GM19043 (cell line): ENCODE measurements at regions not wholly inside any gene's neighbourhood (a gene's known extent, or its start where the extent isn't known, plus 50 kb on each side); places are given as distances from the start of the nearest gene placed in this dataset.
"Not testable (repeated sequence)": the region's sequence is repeated elsewhere in the genome, so short reads cannot be mapped to it uniquely, and the experiment has no call there.

Experiments
- ATAC-seq: cut with Tn5 transposase; IDR thresholded peaks from one replicate; pipeline ENCODE4 v1.9.1; 2021; ENCODE audit warnings: low read depth; ENCODE audit not compliant: unreplicated experiment

DNA sequence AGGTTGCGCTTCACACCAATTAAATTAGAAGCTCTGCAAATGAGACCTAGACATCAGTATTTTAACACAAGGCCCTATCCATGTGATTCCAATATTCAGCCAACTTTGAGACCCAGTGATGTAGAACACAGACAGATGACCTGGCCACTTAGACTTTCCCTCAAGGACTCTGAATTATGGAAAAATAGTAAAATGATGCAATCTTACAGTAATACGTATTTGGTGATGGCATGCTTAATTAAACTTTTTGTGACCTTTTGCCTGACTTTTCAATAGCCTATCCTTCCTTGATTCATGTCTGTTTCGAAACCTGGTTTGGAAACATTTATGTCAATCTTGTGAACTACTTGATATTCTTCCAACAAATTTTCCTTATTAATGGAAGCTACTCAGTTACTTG lies 521.2 kb downstream of the KCNA4 start:
- no peak for ATAC-seq

DNA sequence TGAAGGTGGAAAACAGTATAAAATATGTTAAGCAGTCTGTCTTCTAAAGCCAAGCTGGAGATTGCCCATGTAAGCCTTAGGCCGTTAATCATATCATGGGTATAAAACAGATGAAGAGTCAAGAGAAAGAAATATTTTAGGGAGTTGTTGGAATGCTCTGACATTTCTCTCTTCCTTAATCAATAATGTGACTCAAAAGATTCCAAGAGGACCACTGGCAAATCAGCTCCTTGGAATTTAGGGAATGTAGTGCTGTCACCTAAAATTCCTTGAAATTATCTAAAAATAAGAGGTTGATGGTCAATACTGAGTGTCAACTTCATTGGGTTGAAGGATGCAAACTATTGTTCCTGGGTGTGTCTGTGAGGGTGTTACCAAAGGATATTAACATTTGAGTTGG lies 525.9 kb downstream of the KCNA4 start:
- no peak for ATAC-seq

DNA sequence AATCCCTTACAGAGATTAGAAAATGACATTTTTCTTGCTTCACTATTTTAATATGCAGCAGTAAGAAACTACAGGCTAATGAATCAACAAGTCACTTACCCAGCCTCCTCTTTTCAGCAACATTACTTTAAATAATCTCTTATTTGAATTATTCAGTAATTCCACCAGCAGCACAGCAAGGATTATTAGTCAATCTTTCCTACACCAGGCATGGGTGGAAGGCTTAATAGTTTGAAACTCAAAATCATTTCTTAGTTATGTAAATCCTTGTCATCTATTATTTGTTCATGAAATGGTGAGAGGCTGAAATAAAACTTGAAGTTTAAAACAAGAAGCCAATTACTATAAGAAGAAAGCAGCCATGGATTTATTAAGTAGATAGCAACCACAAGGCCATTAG lies 530.5 kb downstream of the KCNA4 start:
- ATAC-seq = no peak

DNA sequence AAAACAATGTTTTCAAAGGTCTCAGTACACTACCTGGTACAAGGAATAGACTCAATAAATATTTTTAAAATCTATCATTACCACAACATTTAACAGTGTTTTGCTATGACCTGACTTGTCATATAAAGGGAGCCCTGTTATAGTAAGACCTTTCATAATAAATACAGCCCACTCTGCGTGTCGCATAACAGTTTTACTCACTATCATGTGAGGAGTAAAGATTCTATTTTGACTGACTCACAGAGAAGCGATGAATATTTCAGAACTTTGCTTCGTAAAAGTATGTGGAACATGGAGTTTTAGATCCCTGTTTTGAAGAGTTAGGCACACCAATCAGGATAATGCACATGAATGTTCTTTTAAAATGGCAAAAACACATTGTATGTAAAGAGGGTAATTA lies 531.2 kb downstream of the KCNA4 start:
- ATAC-seq = no peak

DNA sequence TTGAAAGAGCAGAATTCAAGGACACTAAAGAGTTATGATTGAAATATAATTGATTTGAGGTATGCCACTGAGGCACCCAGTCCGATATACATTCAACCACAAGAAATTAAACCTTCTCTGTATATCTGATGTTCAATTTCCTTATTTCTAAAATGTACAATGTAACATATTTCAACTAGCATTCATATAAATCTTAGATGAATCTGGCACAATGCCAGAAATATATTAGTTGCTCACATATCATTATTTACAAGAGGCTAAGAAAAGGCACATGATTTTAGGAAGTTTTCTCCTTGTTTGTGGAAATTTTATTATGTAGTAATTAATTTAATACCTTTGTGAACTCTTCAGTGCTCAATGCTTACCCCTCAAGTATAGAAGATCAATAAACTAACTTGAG lies 532.3 kb downstream of the KCNA4 start:
- ATAC-seq = no peak

DNA sequence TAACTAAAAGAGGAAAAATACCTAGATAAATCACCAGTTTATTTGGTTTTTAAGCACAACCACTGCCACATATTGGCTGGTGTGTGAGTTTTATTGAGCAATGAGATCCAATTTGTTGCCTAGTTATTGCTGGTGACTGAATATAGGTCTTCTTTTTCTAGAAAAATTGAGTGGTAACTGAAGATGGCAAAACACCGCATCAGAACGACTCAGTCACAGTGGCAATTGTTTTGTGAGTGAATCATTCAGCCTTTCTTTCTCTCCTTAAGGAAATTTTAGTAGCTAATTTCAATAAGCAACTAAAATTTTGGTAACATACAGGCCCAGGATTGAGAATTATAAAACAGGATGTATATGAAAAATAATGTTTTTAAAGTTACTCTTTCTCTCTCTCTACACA lies 533.0 kb downstream of the KCNA4 start:
- no peak for ATAC-seq

DNA sequence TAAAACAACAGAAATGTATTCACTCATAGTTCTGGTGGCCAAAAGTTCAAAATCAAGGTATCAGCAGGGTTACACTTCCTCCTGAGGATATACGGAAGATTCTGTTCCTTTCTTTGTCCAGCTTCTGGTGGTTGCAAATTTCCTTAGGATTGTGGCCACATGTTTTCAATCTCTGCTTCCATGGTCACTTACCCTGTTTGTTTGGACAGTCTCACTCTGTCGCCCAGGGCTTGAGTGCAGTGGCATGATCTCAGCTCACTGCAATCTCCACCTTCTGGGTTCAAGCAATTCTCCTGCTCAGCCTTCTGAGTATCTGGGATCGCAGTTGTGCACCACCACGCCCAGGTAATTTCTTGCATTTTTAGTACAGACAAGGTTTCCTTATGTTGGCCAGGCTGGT lies 534.3 kb downstream of the KCNA4 start:
- no peak for ATAC-seq

DNA sequence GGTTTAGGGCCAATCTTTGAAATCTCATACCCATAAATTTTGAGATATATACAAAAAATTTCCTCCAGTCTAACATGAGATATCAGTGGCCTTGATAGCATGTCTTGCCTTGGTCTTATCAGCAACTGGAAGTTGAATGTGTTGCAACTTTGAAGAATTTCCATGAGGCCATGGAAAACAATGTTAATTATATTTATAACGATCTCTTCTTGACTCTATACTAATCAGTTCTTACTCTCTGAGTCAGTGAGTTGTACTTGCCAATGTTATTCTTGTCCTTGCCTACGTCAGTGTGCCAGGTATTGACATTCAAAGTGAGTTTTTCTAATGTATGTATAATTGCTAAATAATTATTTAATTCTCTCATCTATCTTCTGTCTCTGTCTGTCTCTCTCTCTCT lies 535.1 kb downstream of the KCNA4 start:
- no peak for ATAC-seq

DNA sequence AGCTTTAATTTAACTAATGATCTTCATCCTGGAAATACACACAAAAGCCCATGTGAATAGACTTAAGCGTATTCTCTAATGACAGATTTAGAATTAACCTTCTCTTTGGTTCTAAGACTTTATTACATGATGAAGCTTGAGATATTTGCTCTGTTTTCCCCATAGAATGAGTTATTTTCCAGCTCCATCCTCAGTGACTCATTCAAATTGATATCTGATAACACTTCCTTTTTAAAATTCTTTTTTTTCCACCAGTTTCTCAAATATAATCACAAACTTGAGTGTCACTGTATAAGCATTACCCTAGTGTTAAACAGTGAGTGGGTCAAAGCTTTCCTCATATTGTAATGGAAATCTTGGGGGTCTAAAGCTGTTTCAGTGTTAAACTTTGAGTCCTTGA lies 535.8 kb downstream of the KCNA4 start:
- no peak for ATAC-seq

DNA sequence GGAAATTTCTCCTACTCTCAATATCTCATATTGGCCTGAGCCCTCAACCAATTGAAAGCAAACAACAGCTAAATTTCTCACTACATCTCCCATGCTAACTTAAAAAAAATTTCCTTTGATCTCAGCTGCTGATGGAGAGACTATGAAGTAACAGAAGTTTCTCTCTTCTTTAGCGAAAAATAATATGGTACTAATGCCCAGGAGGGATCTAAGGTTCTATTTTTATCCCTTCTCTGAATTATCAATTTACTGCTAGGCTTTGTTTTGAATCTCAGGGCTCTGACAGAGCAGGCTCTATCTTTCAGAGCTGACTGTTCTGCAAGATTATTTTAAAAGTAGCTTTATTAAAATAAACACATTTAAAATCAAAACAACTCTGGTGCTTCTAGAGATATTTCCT lies 558.6 kb downstream of the KCNA4 start:
- no peak for ATAC-seq

DNA sequence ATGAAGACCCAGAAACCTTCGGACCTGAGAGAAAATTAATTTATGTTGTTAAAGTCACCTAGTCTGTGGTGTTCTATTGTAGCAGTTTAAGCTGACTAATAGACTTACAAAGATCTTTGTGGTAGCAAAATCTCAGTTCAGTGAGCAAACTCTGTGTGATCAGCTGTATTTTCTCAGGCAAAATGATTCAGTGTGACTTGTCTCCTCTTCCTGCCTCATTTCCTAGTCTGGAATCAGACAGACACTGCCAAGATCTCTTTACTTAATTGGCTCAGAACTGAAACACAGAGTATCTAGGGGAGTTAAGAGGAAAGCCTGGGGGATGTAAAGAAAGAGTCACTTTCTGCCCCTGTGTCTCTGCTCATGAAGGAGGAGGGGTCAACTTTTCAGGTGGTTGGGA lies 564.7 kb downstream of the KCNA4 start:
- ATAC-seq = no peak

DNA sequence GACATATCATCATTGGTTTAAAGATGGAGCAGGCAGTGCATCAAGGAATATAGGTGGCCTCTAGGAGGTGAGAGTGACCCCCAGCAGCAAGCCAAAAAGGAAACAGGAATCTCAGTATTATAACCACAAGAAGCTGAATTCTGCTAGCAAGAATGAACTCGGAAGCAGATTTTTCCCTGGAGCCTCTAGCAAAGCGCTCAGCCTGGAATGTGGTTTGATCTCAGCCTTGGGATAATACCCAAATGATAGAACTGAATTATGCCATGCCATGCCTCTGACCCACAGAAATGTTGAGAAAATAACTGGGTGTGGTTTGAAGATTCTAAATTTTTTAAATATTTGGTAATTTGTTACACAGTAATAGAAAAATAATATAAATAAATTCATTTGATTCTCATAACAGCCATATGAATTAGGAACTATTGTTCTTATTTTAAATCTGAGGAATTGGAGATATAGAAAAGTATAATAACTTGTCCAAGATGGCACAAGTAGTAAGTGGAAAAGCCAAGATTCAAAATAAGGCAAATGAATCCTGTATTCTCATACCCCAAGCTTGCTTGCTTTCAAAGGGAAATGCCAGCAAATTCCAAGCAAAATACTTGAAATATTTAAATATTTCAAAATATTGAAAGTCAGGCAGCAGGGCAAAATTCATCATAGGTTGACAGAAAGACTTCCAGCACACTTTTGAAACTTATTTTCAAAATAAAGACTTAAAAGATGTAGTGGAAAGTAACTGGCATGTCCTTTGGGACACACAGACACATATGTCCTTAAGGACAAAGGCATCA lies 567.4 kb downstream of the KCNA4 start:
- no peak for ATAC-seq

DNA sequence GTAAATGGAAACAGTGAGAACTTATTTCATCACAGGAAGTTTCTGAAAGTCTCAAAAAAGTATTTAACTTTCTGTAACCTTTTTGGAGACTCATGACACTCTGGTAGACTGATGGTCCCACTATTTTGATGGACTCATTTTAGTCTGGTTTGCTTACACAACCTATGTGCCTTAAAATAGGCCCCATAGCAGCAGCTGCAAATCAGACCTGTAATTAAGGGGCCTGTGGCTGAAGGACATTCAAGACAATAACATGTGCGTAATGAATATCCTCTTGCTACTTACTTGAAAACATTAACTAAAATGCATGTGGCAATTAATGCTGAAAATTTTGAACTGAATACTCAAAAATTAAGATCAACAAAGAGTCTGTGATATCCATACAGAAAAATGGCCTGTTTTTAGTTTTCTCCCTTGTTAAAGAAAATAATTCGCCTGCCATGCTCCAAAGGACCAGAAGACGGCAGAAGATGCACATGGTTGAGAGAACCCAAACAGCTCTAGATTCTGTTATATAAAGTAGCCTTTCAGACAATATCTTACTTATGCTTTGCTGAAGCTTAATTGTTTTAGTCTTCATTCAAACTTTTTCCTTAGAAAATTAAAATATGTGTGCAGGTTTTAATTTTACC lies 568.5 kb downstream of the KCNA4 start:
- no peak for ATAC-seq

DNA sequence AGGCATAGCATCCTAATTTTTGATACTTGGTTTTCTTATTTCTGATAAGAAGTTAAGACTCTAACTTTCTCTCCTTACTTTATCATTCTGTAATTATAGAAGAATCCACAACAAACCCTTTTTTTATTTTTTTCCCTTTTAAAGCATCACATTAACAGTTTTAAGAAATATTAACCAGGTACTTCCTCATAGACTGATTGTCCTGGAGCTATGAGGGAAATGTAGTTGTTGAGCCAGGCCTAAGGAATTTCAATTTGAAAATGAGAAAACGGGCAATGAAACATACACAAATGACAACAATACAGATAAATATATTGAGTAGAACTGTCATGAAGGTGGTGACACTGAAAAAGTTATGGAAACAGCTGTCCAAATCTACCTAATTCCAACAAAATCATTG lies 569.0 kb downstream of the KCNA4 start:
- ATAC-seq = no peak

DNA sequence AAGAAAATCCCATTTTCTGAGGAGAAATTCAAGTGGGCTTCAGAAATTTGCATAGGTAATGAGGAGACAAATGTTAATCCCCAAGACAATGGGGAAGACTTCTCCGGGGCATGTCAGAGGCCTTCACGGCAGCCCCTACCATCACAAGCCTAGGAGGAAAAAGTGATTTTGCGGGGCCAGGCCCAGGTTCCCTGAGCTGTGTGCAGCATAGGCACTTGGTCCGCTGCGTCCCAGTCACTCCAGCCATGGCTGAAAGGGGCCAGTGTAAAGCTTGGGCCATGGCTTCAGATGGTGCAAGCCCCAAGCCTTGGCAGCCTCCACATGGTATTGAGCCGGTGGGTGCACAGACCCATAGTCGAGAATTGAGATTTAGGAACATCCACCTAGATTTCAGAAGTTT lies 570.7 kb downstream of the KCNA4 start:
- no peak for ATAC-seq

DNA sequence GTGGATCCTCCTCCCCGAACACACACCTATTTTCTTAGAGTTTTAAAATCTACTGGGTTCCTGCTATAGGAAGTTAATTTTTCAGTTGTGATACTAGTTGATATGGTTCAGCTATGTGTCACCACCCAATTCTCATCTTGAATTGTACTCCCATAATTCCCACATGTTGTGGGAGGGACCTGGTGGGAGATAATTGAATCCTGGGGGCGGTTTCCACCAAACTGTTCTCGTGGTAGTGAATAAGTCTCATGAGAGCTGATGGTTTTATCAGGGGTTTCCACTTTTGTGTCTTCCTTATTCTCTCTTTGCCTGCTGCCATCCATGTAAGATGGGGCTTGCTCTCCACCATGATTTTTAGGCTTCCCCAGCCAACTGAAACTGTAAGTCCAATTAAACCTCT lies 571.6 kb downstream of the KCNA4 start:
- not testable (repeated sequence) for ATAC-seq

DNA sequence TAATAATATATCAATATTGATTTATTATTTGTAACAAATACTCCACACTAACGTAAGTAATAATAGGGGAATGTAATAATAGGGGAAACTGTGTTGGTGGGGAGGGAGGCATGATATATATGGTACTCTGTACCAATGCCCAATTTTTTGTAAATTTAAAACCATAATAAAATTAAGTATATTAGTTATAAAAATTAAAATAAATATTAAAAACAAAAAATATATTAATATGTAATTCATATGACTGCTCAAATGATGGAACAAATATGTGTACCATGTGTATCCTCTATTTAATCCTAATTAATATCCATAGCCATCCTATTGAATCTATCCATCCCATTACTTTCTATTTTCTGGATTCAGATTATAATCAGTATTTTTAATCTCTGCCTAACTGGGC lies 578.0 kb downstream of the KCNA4 start:
- ATAC-seq = no peak

DNA sequence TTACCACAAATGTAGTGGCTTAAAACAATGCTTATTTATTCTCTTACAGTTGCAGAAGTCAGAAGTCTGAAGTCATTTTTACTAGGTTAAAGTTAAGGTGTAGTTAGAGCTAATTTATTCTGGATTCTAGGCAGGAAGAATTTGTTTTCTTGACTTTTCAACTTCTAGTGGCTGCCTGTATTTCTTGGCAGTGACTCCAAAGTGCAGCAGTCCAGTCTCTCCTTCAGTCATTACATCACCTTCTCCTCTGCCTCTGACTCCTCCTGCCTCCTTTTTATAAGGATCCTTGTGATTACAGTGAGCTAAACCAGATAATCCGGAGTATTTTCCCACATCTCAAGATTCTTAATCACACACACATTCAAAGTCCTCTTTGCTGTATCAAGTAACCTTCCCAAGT lies 581.4 kb downstream of the KCNA4 start:
- ATAC-seq = no peak

DNA sequence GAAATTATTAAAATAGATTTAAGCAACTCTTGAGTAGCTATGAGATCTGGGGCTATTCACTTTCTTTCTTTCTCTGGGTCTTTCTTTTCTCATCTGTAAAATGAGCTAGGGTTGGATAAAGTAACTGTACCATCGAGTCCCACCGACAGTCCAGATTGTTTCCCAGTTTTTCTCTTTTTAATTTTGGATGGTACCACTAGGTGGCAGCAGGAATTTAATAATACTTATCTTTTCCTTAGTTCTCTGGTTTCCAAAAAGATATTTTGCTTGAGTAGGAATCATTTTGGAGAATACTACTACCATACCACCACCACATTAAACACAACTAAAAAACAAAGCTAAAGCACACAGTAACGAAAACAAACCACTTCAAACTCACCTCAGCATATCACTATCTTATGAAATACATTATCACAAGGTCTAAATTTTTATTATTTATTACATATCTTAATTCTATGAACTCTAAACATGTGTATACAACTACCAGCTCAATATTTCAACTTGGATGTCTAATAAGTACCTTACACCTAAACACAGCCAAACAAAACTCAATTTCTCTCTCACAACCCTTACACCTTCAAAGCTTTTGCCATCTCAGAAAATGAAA lies 584.0 kb downstream of the KCNA4 start:
- no peak for ATAC-seq

DNA sequence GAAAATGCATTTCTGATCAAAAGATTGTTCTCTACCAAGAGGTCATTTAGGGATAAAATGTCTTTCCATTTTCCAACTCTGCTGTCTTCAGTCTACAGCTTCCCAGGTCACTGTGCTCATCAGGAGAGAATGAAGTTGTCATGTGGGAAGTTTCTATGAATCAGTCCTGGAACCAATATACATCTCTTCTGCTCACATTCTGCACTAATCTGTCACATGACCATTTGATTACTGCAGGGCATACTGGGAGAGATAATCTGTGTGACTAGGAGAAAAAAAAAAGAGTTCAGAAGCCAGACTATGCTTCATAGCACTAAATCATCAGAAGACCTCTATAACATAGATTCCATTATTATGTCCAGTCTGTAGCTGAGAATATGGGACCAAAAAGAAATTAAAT lies 611.5 kb downstream of the KCNA4 start:
- no peak for ATAC-seq

DNA sequence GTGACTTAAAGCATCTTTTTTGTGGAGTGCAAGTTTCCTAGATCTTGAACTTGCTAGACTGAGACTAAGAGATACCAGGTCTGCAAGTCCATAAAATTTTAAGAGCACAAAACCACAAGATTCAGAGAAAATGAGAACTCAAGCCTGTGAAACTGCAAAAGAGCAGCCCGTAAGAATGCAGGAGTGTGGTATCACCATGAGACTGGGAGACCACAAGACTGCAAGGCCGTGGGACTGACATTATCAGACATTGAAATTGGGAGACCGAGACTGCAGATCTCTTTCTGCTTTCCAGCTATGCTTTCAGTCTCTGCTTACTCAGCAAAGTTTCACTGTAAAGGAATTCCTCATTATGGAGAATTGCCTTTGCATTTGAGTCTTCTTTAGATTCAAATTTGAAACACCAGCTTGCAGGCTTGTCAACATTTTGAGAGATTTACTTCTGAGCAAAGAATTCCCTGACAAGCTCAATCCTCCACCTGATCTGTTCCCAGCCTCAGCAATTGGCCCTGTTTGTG lies 621.2 kb downstream of the KCNA4 start:
- no peak for ATAC-seq

DNA sequence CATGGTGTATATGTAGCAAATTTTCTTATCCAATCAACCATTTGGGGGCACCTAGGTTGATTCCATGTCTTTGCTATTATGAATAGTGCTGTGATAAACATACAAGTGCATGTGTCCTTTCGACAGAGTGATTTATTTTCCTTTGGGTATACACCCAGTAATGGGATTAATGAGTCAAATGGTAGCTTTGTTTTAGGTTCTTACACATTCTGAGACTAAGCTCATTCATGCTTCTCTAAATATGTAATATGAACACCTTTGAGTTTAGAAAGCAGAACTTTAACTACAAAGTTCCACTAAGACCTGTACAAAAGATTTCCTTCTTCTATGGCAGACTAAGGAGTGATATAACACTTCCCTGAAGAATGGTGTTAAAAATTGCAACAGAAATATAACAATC lies 627.0 kb downstream of the KCNA4 start:
- ATAC-seq = no peak
